ENCODE measurements at regions not wholly inside any gene's neighbourhood (a gene's known extent, or its start where the extent isn't known, plus 50 kb on each side); places are given as distances from the start of the nearest gene placed in this dataset.

DNA sequence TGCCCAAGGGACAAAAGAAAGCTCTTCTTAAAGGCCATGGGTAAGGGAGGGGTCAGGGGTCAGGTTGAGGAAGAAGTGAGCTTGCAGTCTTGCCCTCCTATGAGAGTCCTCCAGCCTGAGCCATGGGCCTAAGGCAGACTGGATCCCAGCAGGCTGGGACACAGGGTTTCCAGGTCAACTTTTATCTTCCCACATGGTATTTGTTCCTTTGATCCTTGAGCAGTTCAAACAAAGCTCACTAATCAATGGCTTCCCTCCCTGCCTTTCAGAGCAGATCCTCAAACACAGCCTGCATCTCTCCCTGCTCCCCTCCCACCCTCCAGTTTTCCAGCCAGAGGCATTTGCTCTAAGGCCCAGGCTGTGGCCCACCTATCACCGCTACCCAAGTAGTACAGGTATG is 589.3 kb downstream of the INSC start:
- TF ChIP-seq CTCF (IDR thresholded peaks at IDR 0.05 in 2 of 3, conservative IDR thresholded peaks at IDR 0.05 in 1 of 3; ENCODE audit: borderline replicate concordance in 1 of 3, insufficient read depth in 1 of 3, low read depth in 2 of 3, low read length in 2 of 3) (no peak), ZNF274 (IDR thresholded peaks at IDR 0.05; ENCODE audit: low read depth, low read length) (no peak), EGR1 (IDR thresholded peaks at IDR 0.05; ENCODE audit: low read depth) (no peak), POLR2A (IDR thresholded peaks at IDR 0.05; ENCODE audit: borderline replicate concordance, extremely low read depth, insufficient read depth, insufficient read length) (no peak), EZH2phosphoT487 (IDR thresholded peaks at IDR 0.05; ENCODE audit: borderline replicate concordance) (no peak), JUND (IDR thresholded peaks at IDR 0.05) (no peak), POLR2AphosphoS5 (IDR thresholded peaks at IDR 0.05; ENCODE audit: low read depth, low read length) (no peak), YY1 (IDR thresholded peaks at IDR 0.05; ENCODE audit: extremely low read depth, insufficient replicate concordance, low read depth, low read length) (no peak), SP1 (IDR thresholded peaks at IDR 0.05; ENCODE audit: low read depth) (no peak), TCF7L2 (IDR thresholded peaks at IDR 0.05; ENCODE audit: borderline replicate concordance, extremely low read depth, insufficient read depth, insufficient read length) (no peak), EZH2 (IDR thresholded peaks at IDR 0.05) (no peak), RAD21 (IDR thresholded peaks at IDR 0.05; ENCODE audit: low read depth) (no peak)

Data from HCT116 (cell line).